ENCODE measurements at regions not wholly inside any gene's neighbourhood (a gene's known extent, or its start where the extent isn't known, plus 50 kb on each side); places are given as distances from the start of the nearest gene placed in this dataset.

DNA sequence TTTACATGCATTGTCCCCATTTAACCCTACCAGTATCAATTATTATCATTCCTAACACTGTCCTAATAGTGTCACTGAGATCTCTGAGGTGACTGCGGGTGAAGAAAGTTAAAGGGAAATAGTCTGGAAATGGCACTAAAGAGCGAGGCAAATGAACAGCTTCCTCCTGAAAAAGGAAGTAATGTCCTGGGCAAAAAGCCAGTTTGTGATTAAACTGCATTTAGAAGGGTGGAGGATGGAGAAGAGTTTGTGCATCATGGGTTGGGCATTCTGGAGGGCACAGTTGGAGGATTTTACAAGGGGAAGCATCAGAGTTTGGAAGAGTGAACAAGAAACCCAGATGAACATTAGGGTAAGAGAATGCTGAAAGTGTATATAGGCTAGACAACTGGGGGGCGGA is 60.5 kb upstream of the SLC25A4 start (continued):
- TF ChIP-seq, protein P1, sequence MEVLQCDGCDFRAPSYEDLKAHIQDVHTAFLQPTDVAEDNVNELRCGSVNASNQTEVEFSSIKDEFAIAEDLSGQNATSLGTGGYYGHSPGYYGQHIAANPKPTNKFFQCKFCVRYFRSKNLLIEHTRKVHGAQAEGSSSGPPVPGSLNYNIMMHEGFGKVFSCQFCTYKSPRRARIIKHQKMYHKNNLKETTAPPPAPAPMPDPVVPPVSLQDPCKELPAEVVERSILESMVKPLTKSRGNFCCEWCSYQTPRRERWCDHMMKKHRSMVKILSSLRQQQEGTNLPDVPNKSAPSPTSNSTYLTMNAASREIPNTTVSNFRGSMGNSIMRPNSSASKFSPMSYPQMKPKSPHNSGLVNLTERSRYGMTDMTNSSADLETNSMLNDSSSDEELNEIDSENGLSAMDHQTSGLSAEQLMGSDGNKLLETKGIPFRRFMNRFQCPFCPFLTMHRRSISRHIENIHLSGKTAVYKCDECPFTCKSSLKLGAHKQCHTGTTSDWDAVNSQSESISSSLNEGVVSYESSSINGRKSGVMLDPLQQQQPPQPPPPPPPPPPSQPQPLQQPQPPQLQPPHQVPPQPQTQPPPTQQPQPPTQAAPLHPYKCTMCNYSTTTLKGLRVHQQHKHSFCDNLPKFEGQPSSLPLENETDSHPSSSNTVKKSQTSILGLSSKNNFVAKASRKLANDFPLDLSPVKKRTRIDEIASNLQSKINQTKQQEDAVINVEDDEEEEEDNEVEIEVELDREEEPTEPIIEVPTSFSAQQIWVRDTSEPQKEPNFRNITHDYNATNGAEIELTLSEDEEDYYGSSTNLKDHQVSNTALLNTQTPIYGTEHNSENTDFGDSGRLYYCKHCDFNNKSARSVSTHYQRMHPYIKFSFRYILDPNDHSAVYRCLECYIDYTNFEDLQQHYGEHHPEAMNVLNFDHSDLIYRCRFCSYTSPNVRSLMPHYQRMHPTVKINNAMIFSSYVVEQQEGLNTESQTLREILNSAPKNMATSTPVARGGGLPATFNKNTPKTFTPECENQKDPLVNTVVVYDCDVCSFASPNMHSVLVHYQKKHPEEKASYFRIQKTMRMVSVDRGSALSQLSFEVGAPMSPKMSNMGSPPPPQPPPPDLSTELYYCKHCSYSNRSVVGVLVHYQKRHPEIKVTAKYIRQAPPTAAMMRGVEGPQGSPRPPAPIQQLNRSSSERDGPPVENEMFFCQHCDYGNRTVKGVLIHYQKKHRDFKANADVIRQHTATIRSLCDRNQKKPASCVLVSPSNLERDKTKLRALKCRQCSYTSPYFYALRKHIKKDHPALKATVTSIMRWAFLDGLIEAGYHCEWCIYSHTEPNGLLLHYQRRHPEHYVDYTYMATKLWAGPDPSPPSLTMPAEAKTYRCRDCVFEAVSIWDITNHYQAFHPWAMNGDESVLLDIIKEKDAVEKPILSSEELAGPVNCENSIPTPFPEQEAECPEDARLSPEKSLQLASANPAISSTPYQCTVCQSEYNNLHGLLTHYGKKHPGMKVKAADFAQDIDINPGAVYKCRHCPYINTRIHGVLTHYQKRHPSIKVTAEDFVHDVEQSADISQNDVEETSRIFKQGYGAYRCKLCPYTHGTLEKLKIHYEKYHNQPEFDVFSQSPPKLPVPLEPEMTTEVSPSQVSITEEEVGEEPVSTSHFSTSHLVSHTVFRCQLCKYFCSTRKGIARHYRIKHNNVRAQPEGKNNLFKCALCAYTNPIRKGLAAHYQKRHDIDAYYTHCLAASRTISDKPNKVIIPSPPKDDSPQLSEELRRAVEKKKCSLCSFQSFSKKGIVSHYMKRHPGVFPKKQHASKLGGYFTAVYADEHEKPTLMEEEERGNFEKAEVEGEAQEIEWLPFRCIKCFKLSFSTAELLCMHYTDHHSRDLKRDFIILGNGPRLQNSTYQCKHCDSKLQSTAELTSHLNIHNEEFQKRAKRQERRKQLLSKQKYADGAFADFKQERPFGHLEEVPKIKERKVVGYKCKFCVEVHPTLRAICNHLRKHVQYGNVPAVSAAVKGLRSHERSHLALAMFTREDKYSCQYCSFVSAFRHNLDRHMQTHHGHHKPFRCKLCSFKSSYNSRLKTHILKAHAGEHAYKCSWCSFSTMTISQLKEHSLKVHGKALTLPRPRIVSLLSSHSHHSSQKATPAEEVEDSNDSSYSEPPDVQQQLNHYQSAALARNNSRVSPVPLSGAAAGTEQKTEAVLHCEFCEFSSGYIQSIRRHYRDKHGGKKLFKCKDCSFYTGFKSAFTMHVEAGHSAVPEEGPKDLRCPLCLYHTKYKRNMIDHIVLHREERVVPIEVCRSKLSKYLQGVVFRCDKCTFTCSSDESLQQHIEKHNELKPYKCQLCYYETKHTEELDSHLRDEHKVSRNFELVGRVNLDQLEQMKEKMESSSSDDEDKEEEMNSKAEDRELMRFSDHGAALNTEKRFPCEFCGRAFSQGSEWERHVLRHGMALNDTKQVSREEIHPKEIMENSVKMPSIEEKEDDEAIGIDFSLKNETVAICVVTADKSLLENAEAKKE (CRISPR knock-in tag; IDR thresholded peaks at IDR 0.05), result no peak
- TF ChIP-seq ZNF331 (CRISPR knock-in tag; IDR thresholded peaks at IDR 0.05; ENCODE audit: low read depth), result no peak
- TF ChIP-seq POLR2AphosphoS5 (IDR thresholded peaks at IDR 0.05; ENCODE audit: low read depth), result no peak

DNA sequence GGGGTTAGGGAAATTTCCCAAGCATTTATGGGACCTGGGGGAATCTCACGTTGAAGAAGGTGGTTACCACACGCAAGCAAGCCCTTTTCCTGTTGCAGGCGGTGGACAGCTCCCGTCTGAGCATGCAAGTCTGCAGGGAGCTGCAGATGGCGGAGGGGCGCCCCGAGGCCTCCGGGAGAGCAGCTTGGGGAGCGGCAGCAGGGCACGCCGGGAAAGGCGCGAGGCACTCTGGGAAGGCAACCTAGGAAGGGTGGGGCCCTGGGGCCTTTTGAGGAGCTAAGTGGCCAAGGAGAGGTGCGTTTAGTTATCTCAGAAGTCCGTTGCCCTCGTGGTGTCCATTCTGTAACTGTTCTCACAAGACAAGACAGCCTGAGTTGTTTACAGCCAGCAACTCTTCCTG is 57.0 kb upstream of the SLC25A4 start:
- peak overlapping the region; percentile 4; the same call in 1 of the 2 replicates for H3K27ac ChIP-seq (ENCODE audit: low read depth)
- no peaks in the 10 kb centered on the region for H3K9me2 ChIP-seq (ENCODE audit: insufficient read depth)
- peaks cover 16% of the 10 kb centered on the region for H3K4me1 ChIP-seq (ENCODE audit: insufficient read depth)
- no peaks in the 10 kb centered on the region for H3K27me3 ChIP-seq (ENCODE audit: insufficient read depth)
- ATAC-seq (peak; percentile 88), DNase-seq (ENCODE audit: low spot score) (peak; percentile 55)
- H3K36me3 ChIP-seq (ENCODE audit: insufficient read depth), result no peaks in the 10 kb centered on the region
- no peaks in the 10 kb centered on the region for H3K79me2 ChIP-seq (replicated peaks; ENCODE audit: insufficient read depth)
- H3F3A ChIP-seq (replicated peaks; ENCODE audit: low read depth), result peaks cover 5% of the 10 kb centered on the region; the same call in 1 of the 2 replicates
- H2AFZ ChIP-seq, result peak overlapping the region; percentile 5
- no peaks in the 10 kb centered on the region for H4K20me1 ChIP-seq (replicated peaks; ENCODE audit: insufficient read depth)
- H3K9me3 Mint-ChIP-seq, result no peaks in the 10 kb centered on the region
- no peak overlapping the region for H3K27ac Mint-ChIP-seq
- H3K36me3 Mint-ChIP-seq (ENCODE audit: low read depth), result no peaks in the 10 kb centered on the region
- H3K4me2 ChIP-seq, result peak overlapping the region; percentile 34; the same call in 1 of the 2 replicates
- H3K27me3 Mint-ChIP-seq (ENCODE audit: insufficient read depth, low read depth, poor library complexity), result peaks cover 5% of the 10 kb centered on the region
- peaks cover 14% of the 10 kb centered on the region for H3K4me1 Mint-ChIP-seq
- TF ChIP-seq EZH2phosphoT487 (IDR thresholded peaks at IDR 0.05; ENCODE audit: unreplicated experiment), result no peak
- TF ChIP-seq, protein P2, sequence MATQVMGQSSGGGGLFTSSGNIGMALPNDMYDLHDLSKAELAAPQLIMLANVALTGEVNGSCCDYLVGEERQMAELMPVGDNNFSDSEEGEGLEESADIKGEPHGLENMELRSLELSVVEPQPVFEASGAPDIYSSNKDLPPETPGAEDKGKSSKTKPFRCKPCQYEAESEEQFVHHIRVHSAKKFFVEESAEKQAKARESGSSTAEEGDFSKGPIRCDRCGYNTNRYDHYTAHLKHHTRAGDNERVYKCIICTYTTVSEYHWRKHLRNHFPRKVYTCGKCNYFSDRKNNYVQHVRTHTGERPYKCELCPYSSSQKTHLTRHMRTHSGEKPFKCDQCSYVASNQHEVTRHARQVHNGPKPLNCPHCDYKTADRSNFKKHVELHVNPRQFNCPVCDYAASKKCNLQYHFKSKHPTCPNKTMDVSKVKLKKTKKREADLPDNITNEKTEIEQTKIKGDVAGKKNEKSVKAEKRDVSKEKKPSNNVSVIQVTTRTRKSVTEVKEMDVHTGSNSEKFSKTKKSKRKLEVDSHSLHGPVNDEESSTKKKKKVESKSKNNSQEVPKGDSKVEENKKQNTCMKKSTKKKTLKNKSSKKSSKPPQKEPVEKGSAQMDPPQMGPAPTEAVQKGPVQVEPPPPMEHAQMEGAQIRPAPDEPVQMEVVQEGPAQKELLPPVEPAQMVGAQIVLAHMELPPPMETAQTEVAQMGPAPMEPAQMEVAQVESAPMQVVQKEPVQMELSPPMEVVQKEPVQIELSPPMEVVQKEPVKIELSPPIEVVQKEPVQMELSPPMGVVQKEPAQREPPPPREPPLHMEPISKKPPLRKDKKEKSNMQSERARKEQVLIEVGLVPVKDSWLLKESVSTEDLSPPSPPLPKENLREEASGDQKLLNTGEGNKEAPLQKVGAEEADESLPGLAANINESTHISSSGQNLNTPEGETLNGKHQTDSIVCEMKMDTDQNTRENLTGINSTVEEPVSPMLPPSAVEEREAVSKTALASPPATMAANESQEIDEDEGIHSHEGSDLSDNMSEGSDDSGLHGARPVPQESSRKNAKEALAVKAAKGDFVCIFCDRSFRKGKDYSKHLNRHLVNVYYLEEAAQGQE (IDR thresholded peaks at IDR 0.05; ENCODE audit: unreplicated experiment), result peak; percentile 63
- H3K4me3 Mint-ChIP-seq, result no peak overlapping the region
- no peak overlapping the region for H3K4me3 ChIP-seq

Data from GM23338 (cell line).